Upper lobe of left lung (tissue), 4 donors: ENCODE measurements at regions not wholly inside any gene's neighbourhood (a gene's known extent, or its start where the extent isn't known, plus 50 kb on each side); places are given as distances from the start of the nearest gene placed in this dataset.

ENCODE experiments used
- CTCF ChIP-seq, 6 experiments: fragments of 450-650 bp in 4 of 6; fragments of 200-600 bp in 2 of 6; sonication (generic) in 2 of 6; IDR thresholded peaks; one replicate each; pipeline ENCODE4 v1.5.1; 2016 to 2019; ENCODE audit warnings: antibody characterized with exemption in 6 of 6
- EP300 ChIP-seq, 4 donors: sonication (generic); formaldehyde crosslinking; IDR thresholded peaks; one replicate each; pipeline ENCODE4 v1.5.1; 2017; ENCODE audit warnings: antibody characterized with exemption in 4 of 4, control low read depth in 2 of 4
- POLR2A ChIP-seq, 4 donors: fragments of 450-650 bp; IDR thresholded peaks; one replicate each; pipeline ENCODE4 v1.5.1; 2016 to 2017; ENCODE audit warnings: antibody characterized with exemption in 4 of 4, mild to moderate bottlenecking in 2 of 4
- POLR2AphosphoS5 ChIP-seq, 2 donors: sonication (generic); formaldehyde crosslinking; IDR thresholded peaks; one replicate each; pipeline ENCODE4 v1.5.1; 2017; ENCODE audit warnings: antibody characterized with exemption in 2 of 2

- no peak for TF ChIP-seq EP300 (IDR thresholded peaks at IDR 0.05)
- TF ChIP-seq CTCF (IDR thresholded peaks at IDR 0.05) = no peak
- no peak for TF ChIP-seq POLR2AphosphoS5 (IDR thresholded peaks at IDR 0.05)
- TF ChIP-seq POLR2A (IDR thresholded peaks at IDR 0.05) = no peak
Measured at GRCh38 chr11:31861011-31861410, 49.9 kb upstream of the PAX6 start.
